IMR-90 (cell line): ENCODE measurements at regions not wholly inside any gene's neighbourhood (a gene's known extent, or its start where the extent isn't known, plus 50 kb on each side); places are given as distances from the start of the nearest gene placed in this dataset.

Experiments
- ATAC-seq: fragments of 200-7000 bp; cut with Tn5 transposase; 2 replicates; pipeline ENCODE4 v1.9.1; 2020; ENCODE audit warnings: low read depth, mild to moderate bottlenecking, moderate library complexity
- BruUV-seq: library from RNA; stranded (reverse); fragments of 400-500 nt; replicated peaks from 2 replicates; lab custom pipeline; 2021; lab: Mats Ljungman, UMichigan
- CTCF ChIA-PET: fragments of 300-600 bp; formaldehyde crosslinking; extraction: SDS; loops from one replicate; lab custom pipeline; 2021; ENCODE audit warnings: antibody characterized with exemption; lab: Yijun Ruan, JAX
- POLR2A ChIA-PET: fragments of 300-600 bp; sonication (Branson Sonifier 250); formaldehyde crosslinking; loops from one replicate; lab custom pipeline; 2022; ENCODE audit warnings: antibody characterized with exemption; ENCODE audit not compliant: unreplicated experiment; lab: Charles Lee
- DNase-seq: peaks from one replicate; pipeline ENCODE4 v3.0.0; 2013
- H2AFZ ChIP-seq: replicated peaks from 2 replicates; pipeline ENCODE3; 2013; ENCODE audit warnings: low read length, mild to moderate bottlenecking; ENCODE audit not compliant: poor library complexity
- H2AK5ac ChIP-seq: 2 replicates; pipeline ENCODE4 v1.6.1; 2013; ENCODE audit warnings: low read depth, low read length, inconsistent platforms
- H2AK9ac ChIP-seq: replicated peaks from 2 replicates; pipeline ENCODE3; 2013; ENCODE audit warnings: mild to moderate bottlenecking, low read depth, low read length, moderate library complexity; ENCODE audit not compliant: poor library complexity
- H2BK120ac ChIP-seq: 2 replicates; pipeline ENCODE4 v1.6.1; 2013; ENCODE audit warnings: low read depth, low read length, inconsistent platforms
- H2BK15ac ChIP-seq: 3 replicates; pipeline ENCODE4 v1.6.1; 2013; ENCODE audit warnings: low read depth, low read length, inconsistent platforms
- H2BK20ac ChIP-seq: 2 replicates; pipeline ENCODE4 v1.6.1; 2013; ENCODE audit warnings: low read depth, mild to moderate bottlenecking, inconsistent platforms, low read length, moderate library complexity
- H2BK5ac ChIP-seq: 2 replicates; pipeline ENCODE4 v1.6.1; 2013; ENCODE audit warnings: mild to moderate bottlenecking, low read depth, low read length, inconsistent platforms; ENCODE audit not compliant: poor library complexity, severe bottlenecking
- H3K14ac ChIP-seq: replicated peaks from 2 replicates; pipeline ENCODE4 v1.6.1; 2013; ENCODE audit warnings: low read depth, low read length, inconsistent platforms
- H3K18ac ChIP-seq: 2 replicates; pipeline ENCODE4 v1.6.1; 2013; ENCODE audit warnings: low read depth, low read length, control low read depth
- H3K23ac ChIP-seq: 2 replicates; pipeline ENCODE4 v1.6.1; 2013; ENCODE audit warnings: low read depth, low read length, inconsistent platforms
- H3K27ac ChIP-seq: 2 replicates; pipeline ENCODE4 v1.5.1; 2013; ENCODE audit warnings: mild to moderate bottlenecking, control low read depth, low read length; ENCODE audit not compliant: insufficient read depth
- H3K27me3 ChIP-seq: 2 replicates; pipeline ENCODE4 v1.6.1; 2013; ENCODE audit warnings: low read length; ENCODE audit not compliant: control insufficient read depth, insufficient read depth
- H3K36me3 ChIP-seq: 2 replicates; pipeline ENCODE4 v1.6.1; 2013; ENCODE audit warnings: low read length, mixed read lengths; ENCODE audit not compliant: control insufficient read depth, insufficient read depth
- H3K4ac ChIP-seq: 2 replicates; pipeline ENCODE4 v1.6.1; 2013; ENCODE audit warnings: low read depth, low read length, inconsistent platforms
- H3K4me1 ChIP-seq: 2 replicates; pipeline ENCODE4 v1.6.1; 2013; ENCODE audit warnings: low read length, mixed read lengths; ENCODE audit not compliant: control insufficient read depth, insufficient read depth
- H3K4me2 ChIP-seq: 2 replicates; pipeline ENCODE4 v1.6.1; 2013; ENCODE audit warnings: low read depth, mild to moderate bottlenecking, control low read depth, low read length, moderate library complexity
- H3K4me3 ChIP-seq: 2 replicates; pipeline ENCODE4 v1.5.1; 2013; ENCODE audit warnings: low read depth, mild to moderate bottlenecking, control low read depth, low read length, moderate library complexity; ENCODE audit not compliant: insufficient read depth
- H3K56ac ChIP-seq: 2 replicates; pipeline ENCODE4 v1.6.1; 2013; ENCODE audit warnings: low read length, inconsistent platforms; ENCODE audit not compliant: insufficient read depth; ENCODE audit errors: extremely low read depth
- H3K79me1 ChIP-seq, 2 experiments: 2 replicates each; pipeline ENCODE4 v1.6.1; 2013; ENCODE audit warnings: low read length in 2 of 2, inconsistent platforms in 1 of 2, low read depth in 1 of 2
- H3K9ac ChIP-seq: 2 replicates; pipeline ENCODE4 v1.6.1; 2013; ENCODE audit warnings: low read depth, low read length, control low read depth
- H3K9me1 ChIP-seq: 2 replicates; pipeline ENCODE4 v1.6.1; 2013; ENCODE audit warnings: low read length, inconsistent platforms; ENCODE audit not compliant: insufficient read depth
- H3K9me3 ChIP-seq: 2 replicates; pipeline ENCODE4 v1.6.1; 2013; ENCODE audit warnings: low read length; ENCODE audit not compliant: control insufficient read depth, insufficient read depth
- H4K20me1 ChIP-seq: 2 replicates; pipeline ENCODE4 v1.6.1; 2013; ENCODE audit warnings: low read length, inconsistent platforms; ENCODE audit not compliant: insufficient read depth
- H4K5ac ChIP-seq: 2 replicates; pipeline ENCODE4 v1.6.1; 2013; ENCODE audit warnings: mild to moderate bottlenecking, low read depth, low read length, control low read depth
- H4K8ac ChIP-seq, 2 experiments: 2 replicates each; pipeline ENCODE4 v1.6.1; 2013; ENCODE audit warnings: low read depth in 2 of 2, low read length in 2 of 2, control low read depth in 1 of 2, inconsistent platforms in 1 of 2
- H4K91ac ChIP-seq: 2 replicates; pipeline ENCODE4 v1.6.1; 2013; ENCODE audit warnings: low read depth, low read length, inconsistent platforms; ENCODE audit not compliant: insufficient read depth
- CEBPB ChIP-seq: IDR thresholded peaks from 2 replicates; pipeline ENCODE4 v1.6.1; 2012; ENCODE audit warnings: low read depth, low read length, improper control_type of control experiment
- RCOR1 ChIP-seq: IDR thresholded peaks from 2 replicates; pipeline ENCODE4 v1.6.1; 2012; ENCODE audit warnings: mild to moderate bottlenecking, low read length, improper control_type of control experiment; ENCODE audit not compliant: insufficient replicate concordance
- WGBS, 2 experiments: methylation state at CpG; one replicate each; pipeline versions ENCODE4 v1.1.5 to v1.1.7; 2013; ENCODE audit warnings: missing lambda C conversion rate in 2 of 2; ENCODE audit not compliant: insufficient read length in 1 of 2; ENCODE audit errors: extremely low coverage in 2 of 2; 5-methylcytosine and 5-hydroxymethylcytosine counted together
- dilution Hi-C: fragments of 300-500 bp; cut with HindIII; formaldehyde crosslinking; loops from one replicate; pipeline ENCODE4 v1.14.3; 2018; ENCODE audit warnings: low sequenced_read_pairs; ENCODE audit not compliant: unreplicated experiment
- in situ Hi-C: fragments of 300-500 bp; cut with MboI; formaldehyde crosslinking; loops from 3 replicates; pipeline ENCODE4 v1.14.3; 2019; ENCODE audit warnings: low sequenced_read_pairs, inconsistent platforms, mixed read lengths
- intact Hi-C: fragments of 100-400 bp; cut with micrococcal nuclease; formaldehyde crosslinking; loops from 2 replicates; pipeline ENCODE4 v1.10.0; 2022

DNA sequence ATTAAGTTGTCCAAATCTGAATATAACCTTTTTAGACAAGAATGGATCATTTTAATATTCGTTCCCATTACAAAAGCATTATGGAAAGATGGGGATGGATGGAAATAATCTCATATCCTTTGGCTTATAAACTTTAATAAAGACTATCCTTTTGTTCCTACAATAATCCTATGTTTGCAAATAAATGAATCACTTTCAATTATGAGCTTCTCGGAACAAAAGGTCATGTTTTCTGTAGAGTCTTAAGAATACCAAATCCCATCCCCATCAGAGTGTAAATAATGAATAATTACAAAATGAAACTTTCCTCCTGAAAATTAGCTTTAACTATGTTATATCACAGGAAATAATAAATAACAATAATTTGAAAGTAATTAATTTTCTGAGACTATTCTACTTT lies 329.7 kb downstream of the NR2F1-AS1 start:
- H3K9me1 ChIP-seq: no peaks in the 10 kb centered on the region
- no peaks in the 10 kb centered on the region for H3K27me3 ChIP-seq
- no peak overlapping the region for H4K8ac ChIP-seq
- ChIA-PET CTCF (interaction anchor here (1.6 kb wide), 1 partner anchor 14 kb away, joined by 3 read pairs; no protein-coding TSS in a partner anchor), POLR2A (no interaction called here)
- no peak overlapping the region for H3K18ac ChIP-seq
- no peak overlapping the region for H3K27ac ChIP-seq
- H3K14ac ChIP-seq: no peak overlapping the region
- no TSS peak for BruUV-seq
- no peak overlapping the region for H2AFZ ChIP-seq
- no peak overlapping the region for H4K5ac ChIP-seq
- WGBS, 2 experiments: no CpG with 5 or more reads among the region's 2 CpGs
- no peak overlapping the region for H2BK15ac ChIP-seq
- DNase-seq (no peak), ATAC-seq (no peak)
- no peaks in the 10 kb centered on the region for H4K20me1 ChIP-seq
- H3K4ac ChIP-seq: no peak overlapping the region
- no peak for TF ChIP-seq CEBPB
- no peak for TF ChIP-seq RCOR1
- no peak overlapping the region for H2AK5ac ChIP-seq
- H3K4me1 ChIP-seq: 0 out of 2 replicates have a peak, but pooled peaks cover 1% of the 10 kb centered on the region
- H4K91ac ChIP-seq: no peak overlapping the region
- H3K4me3 ChIP-seq: no peak overlapping the region
- dilution Hi-C loops: no loop called here
- no peak overlapping the region for H2AK9ac ChIP-seq
- H3K79me1 ChIP-seq: no peaks in the 10 kb centered on the region
- no peak overlapping the region for H2BK20ac ChIP-seq
- no peak overlapping the region for H2BK120ac ChIP-seq
- in situ Hi-C loops: no loop called here
- no peak overlapping the region for H3K56ac ChIP-seq
- H3K36me3 ChIP-seq: no peaks in the 10 kb centered on the region
- H2BK5ac ChIP-seq: no peak overlapping the region
- H3K23ac ChIP-seq: no peak overlapping the region
- intact Hi-C loops: loop anchor here (2.0 kb wide), 1 partner anchor 327 kb away; no protein-coding TSS in a partner anchor
- H3K9me3 ChIP-seq: no peaks in the 10 kb centered on the region
- H3K9ac ChIP-seq: no peak overlapping the region
- H3K4me2 ChIP-seq: no peak overlapping the region
